CD4-positive, alpha-beta T cell (primary cell): ENCODE measurements at regions not wholly inside any gene's neighbourhood (a gene's known extent, or its start where the extent isn't known, plus 50 kb on each side); places are given as distances from the start of the nearest gene placed in this dataset.

Experiments
- ATAC-seq: fragments of 200-7000 bp; cut with Tn5 transposase; one replicate; pipeline ENCODE4 v1.10.0; 2022; ENCODE audit warnings: mild to moderate bottlenecking; ENCODE audit not compliant: poor library complexity
- CTCF ChIA-PET: fragments of 350-600 bp; sonication (Branson Sonifier 250); formaldehyde crosslinking; loops from one replicate; lab custom pipeline; 2021; ENCODE audit warnings: antibody characterized with exemption, inconsistent platforms; lab: Charles Lee
- POLR2A ChIA-PET: fragments of 350-600 bp; sonication (Branson Sonifier 250); formaldehyde crosslinking; loops from one replicate; lab custom pipeline; 2021; ENCODE audit warnings: antibody characterized with exemption, inconsistent platforms; lab: Charles Lee
- DNase-seq, 14 experiments: peaks; one replicate each; pipeline ENCODE4 v3.0.0-alpha.2; 2013 to 2020; ENCODE audit warnings: mixed read lengths in 2 of 14
- H3K27ac ChIP-seq, 2 donors: one replicate each; pipeline versions ENCODE4 v1.5.1 to v1.7.0; 2013; ENCODE audit warnings: low read length in 2 of 2, low read depth in 1 of 2, mild to moderate bottlenecking in 1 of 2
- H3K27me3 ChIP-seq, 2 experiments: 1 replicate in 1 of 2; 2 replicates in 1 of 2; pipeline versions ENCODE4 v1.6.1 to v1.7.0; 2013; ENCODE audit warnings: low read length in 2 of 2, control low read depth in 1 of 2, mild to moderate bottlenecking in 1 of 2, moderate library complexity in 1 of 2; ENCODE audit not compliant: insufficient read depth in 2 of 2, control insufficient read depth in 1 of 2
- H3K36me3 ChIP-seq: one replicate; pipeline ENCODE4 v1.6.1; 2013; ENCODE audit warnings: low read length, control low read depth; ENCODE audit not compliant: insufficient read depth
- H3K4me1 ChIP-seq: one replicate; pipeline ENCODE4 v1.6.1; 2013; ENCODE audit warnings: low read length, control low read depth; ENCODE audit not compliant: insufficient read depth
- H3K4me3 ChIP-seq: one replicate; pipeline ENCODE4 v1.5.1; 2013; ENCODE audit warnings: mild to moderate bottlenecking, low read length, moderate library complexity
- H3K9me3 ChIP-seq, 2 experiments: 1 replicate in 1 of 2; 2 replicates in 1 of 2; pipeline versions ENCODE4 v1.6.1 to v1.7.0; 2013; ENCODE audit warnings: low read length in 2 of 2, mild to moderate bottlenecking in 2 of 2, control low read depth in 1 of 2, moderate library complexity in 1 of 2; ENCODE audit not compliant: control insufficient read depth in 1 of 2, insufficient read depth in 1 of 2
- H3K27ac Mint-ChIP-seq: one replicate; pipeline ENCODE4 v1.8.0; 2020; ENCODE audit warnings: mixed read lengths
- H3K27me3 Mint-ChIP-seq: one replicate; pipeline ENCODE4 v1.8.0; 2021; ENCODE audit warnings: mixed read lengths
- H3K36me3 Mint-ChIP-seq: one replicate; pipeline ENCODE4 v1.8.0; 2021; ENCODE audit warnings: low read depth, mixed read lengths
- H3K4me1 Mint-ChIP-seq: one replicate; pipeline ENCODE4 v1.8.0; 2021; ENCODE audit warnings: low read depth, mixed read lengths
- H3K4me3 Mint-ChIP-seq: one replicate; pipeline ENCODE4 v1.8.0; 2020; ENCODE audit warnings: mild to moderate bottlenecking, mixed read lengths
- H3K9me3 Mint-ChIP-seq: one replicate; pipeline ENCODE4 v1.8.0; 2020; ENCODE audit warnings: mixed read lengths
- intact Hi-C, 2 experiments: fragments of 100-400 bp; cut with DNase I in 1 of 2; cut with micrococcal nuclease in 1 of 2; formaldehyde crosslinking; loops; one replicate each; pipeline versions ENCODE4 v1.15.1 to v1.9.0; 2023 to 2025; cut with DNase I, micrococcal nuclease
- TF ChIP-seq, protein P1 (sequence below): fragments of 200-600 bp; IDR thresholded peaks from one replicate; pipeline ENCODE4 v1.8.0; 2022; ENCODE audit warnings: antibody characterized with exemption, mild to moderate bottlenecking

DNA sequence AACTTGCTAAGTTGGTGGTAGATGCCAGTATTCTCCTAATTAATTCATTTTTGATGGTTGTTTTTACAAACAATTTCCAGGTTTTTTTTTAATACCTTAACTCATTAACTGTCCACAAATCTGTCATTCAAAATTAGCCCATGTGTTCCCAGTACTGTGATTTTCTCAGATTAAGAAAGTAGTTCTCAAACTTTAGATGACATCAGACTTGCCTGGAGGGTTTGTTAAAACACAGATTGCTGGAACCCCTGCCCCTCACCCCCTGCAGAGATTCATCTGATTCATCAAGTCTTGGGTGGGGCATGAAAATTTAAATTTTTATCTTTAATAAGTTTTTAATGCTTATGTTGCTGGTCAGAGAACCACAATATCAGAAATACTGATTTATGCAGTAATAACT, 130.5 kb downstream of the BACH1 start:
- no peak for ATAC-seq
- Histone ChIP-seq H3K4me3 (no peak overlapping the region), H3K36me3 (no peaks in the 10 kb centered on the region), H3K9me3 (no peaks in the 10 kb centered on the region), H3K4me1 (no peaks in the 10 kb centered on the region), H3K27ac (no peak overlapping the region), H3K27me3 (no peaks in the 10 kb centered on the region)
- no peak overlapping the region for H3K27ac Mint-ChIP-seq
- CTCF ChIA-PET, result no interaction called here
- intact Hi-C loops, result no loop called here
- TF ChIP-seq, protein P1, sequence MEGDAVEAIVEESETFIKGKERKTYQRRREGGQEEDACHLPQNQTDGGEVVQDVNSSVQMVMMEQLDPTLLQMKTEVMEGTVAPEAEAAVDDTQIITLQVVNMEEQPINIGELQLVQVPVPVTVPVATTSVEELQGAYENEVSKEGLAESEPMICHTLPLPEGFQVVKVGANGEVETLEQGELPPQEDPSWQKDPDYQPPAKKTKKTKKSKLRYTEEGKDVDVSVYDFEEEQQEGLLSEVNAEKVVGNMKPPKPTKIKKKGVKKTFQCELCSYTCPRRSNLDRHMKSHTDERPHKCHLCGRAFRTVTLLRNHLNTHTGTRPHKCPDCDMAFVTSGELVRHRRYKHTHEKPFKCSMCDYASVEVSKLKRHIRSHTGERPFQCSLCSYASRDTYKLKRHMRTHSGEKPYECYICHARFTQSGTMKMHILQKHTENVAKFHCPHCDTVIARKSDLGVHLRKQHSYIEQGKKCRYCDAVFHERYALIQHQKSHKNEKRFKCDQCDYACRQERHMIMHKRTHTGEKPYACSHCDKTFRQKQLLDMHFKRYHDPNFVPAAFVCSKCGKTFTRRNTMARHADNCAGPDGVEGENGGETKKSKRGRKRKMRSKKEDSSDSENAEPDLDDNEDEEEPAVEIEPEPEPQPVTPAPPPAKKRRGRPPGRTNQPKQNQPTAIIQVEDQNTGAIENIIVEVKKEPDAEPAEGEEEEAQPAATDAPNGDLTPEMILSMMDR, result no peak
- no peaks in the 10 kb centered on the region for H3K27me3 Mint-ChIP-seq
- POLR2A ChIA-PET, result no interaction called here
- no peak overlapping the region for H3K4me3 Mint-ChIP-seq
- no peaks in the 10 kb centered on the region for H3K9me3 Mint-ChIP-seq
- no peaks in the 10 kb centered on the region for H3K36me3 Mint-ChIP-seq
- H3K4me1 Mint-ChIP-seq, result peaks cover 7% of the 10 kb centered on the region
- DNase-seq, result no peak

DNA sequence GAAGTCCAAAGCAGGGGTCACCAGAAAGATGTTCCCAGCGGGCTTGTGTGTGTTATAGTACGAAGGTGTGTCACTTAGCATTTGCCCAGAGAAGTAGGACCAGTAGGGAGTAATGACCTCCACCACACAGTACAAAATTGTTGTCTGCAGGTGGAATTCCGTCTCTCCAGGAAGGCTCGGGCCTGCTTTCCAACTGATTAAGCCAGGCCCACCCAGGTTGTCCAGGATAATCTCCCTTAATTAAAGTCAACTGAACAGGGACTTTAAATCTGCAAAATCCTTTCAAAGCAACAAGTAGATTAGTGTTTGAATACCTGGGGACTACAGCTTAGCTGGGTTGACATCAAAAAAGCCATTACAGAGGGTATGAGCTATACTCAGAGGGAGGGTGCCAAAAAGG, 131.3 kb downstream of the BACH1 start:
- H3K4me3 ChIP-seq, result no peak overlapping the region
- DNase-seq, result no peak
- Mint-ChIP-seq H3K36me3 (no peaks in the 10 kb centered on the region), H3K27ac (no peak overlapping the region), H3K9me3 (no peaks in the 10 kb centered on the region), H3K4me3 (no peak overlapping the region), H3K4me1 (peaks cover 14% of the 10 kb centered on the region), H3K27me3 (no peaks in the 10 kb centered on the region)
- no peak overlapping the region for H3K27ac ChIP-seq
- intact Hi-C loops, result no loop called here
- CTCF ChIA-PET, result no interaction called here
- H3K9me3 ChIP-seq, result no peaks in the 10 kb centered on the region
- TF ChIP-seq, protein P1, result no peak
- H3K36me3 ChIP-seq, result no peaks in the 10 kb centered on the region
- no peaks in the 10 kb centered on the region for H3K27me3 ChIP-seq
- ATAC-seq, result no peak
- POLR2A ChIA-PET, result no interaction called here
- no peaks in the 10 kb centered on the region for H3K4me1 ChIP-seq

DNA sequence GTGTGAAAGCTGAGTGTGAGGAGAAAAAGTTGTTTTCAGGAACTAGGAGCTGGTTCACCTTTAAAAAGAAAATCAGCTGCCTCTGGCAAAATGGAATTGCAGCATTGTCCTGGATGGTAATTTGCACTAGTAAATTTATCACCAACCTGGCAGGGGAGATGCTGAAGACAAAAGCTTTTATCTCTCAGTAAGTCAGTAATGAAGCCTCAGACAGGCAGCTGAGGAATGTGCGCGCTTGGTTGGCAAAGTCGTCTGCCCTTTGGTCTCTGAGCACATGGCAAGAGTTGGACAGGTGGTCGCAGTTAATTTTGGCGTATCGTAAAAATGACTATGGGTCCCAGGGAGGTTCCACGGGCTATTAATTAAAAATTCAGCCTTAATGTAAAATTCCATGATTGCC, 131.9 kb downstream of the BACH1 start:
- TF ChIP-seq, protein P1, result no peak
- Mint-ChIP-seq H3K27ac (no peak overlapping the region), H3K4me3 (no peak overlapping the region), H3K27me3 (no peaks in the 10 kb centered on the region), H3K36me3 (no peaks in the 10 kb centered on the region), H3K4me1 (peaks cover 19% of the 10 kb centered on the region), H3K9me3 (no peaks in the 10 kb centered on the region)
- Histone ChIP-seq H3K4me1 (no peaks in the 10 kb centered on the region), H3K36me3 (no peaks in the 10 kb centered on the region), H3K27ac (no peak overlapping the region), H3K4me3 (no peak overlapping the region), H3K9me3 (no peaks in the 10 kb centered on the region), H3K27me3 (no peaks in the 10 kb centered on the region)
- ChIA-PET POLR2A (no interaction called here), CTCF (no interaction called here)
- no peak for ATAC-seq
- no peak for DNase-seq
- intact Hi-C loops, result no loop called here
